GM23338 (cell line): ENCODE measurements at regions not wholly inside any gene's neighbourhood (a gene's known extent, or its start where the extent isn't known, plus 50 kb on each side); places are given as distances from the start of the nearest gene placed in this dataset.

Source experiments
- ATAC-seq: fragments of 200-7000 bp; cut with Tn5 transposase; 3 replicates; pipeline ENCODE4 v1.9.1; 2020
- DNase-seq: peaks from one replicate; pipeline ENCODE4 v3.0.0-alpha.2; 2015; ENCODE audit warnings: low spot score
- H2AFZ ChIP-seq: fragments of 200-600 bp; sonication (generic); 2 replicates; pipeline ENCODE4 v1.8.0; 2016; ENCODE audit warnings: antibody characterized with exemption, mild to moderate bottlenecking, moderate library complexity
- H3F3A ChIP-seq: fragments of 200-600 bp; sonication (generic); replicated peaks from 2 replicates; pipeline ENCODE4 v1.8.0; 2017; ENCODE audit warnings: antibody characterized with exemption, mixed run types, low read depth
- H3K27ac ChIP-seq: fragments of 200-600 bp; sonication (generic); 2 replicates; pipeline ENCODE4 v1.6.1; 2016; ENCODE audit warnings: low read depth
- H3K27me3 ChIP-seq: fragments of 200-600 bp; sonication (generic); 2 replicates; pipeline ENCODE4 v1.8.0; 2016; ENCODE audit warnings: mild to moderate bottlenecking, mixed run types, moderate library complexity; ENCODE audit not compliant: insufficient read depth
- H3K36me3 ChIP-seq: fragments of 200-600 bp; sonication (generic); 2 replicates; pipeline ENCODE4 v1.8.0; 2016; ENCODE audit warnings: mild to moderate bottlenecking; ENCODE audit not compliant: insufficient read depth
- H3K4me1 ChIP-seq: fragments of 200-600 bp; sonication (generic); 2 replicates; pipeline ENCODE4 v1.8.0; 2016; ENCODE audit warnings: mild to moderate bottlenecking, moderate library complexity; ENCODE audit not compliant: insufficient read depth
- H3K4me2 ChIP-seq: fragments of 200-600 bp; sonication (generic); 2 replicates; pipeline ENCODE4 v1.7.1; 2017; ENCODE audit warnings: mixed run types
- H3K4me3 ChIP-seq: fragments of 200-600 bp; sonication (generic); 2 replicates; pipeline ENCODE4 v1.6.1; 2016; ENCODE audit warnings: mixed run types
- H3K79me2 ChIP-seq: fragments of 200-600 bp; sonication (generic); replicated peaks from 2 replicates; pipeline ENCODE4 v1.8.0; 2017; ENCODE audit warnings: mild to moderate bottlenecking; ENCODE audit not compliant: insufficient read depth
- H3K9me2 ChIP-seq: fragments of 200-600 bp; sonication (generic); 2 replicates; pipeline ENCODE4 v1.8.0; 2017; ENCODE audit not compliant: insufficient read depth
- H4K20me1 ChIP-seq: fragments of 200-600 bp; sonication (generic); replicated peaks from 2 replicates; pipeline ENCODE4 v1.8.0; 2017; ENCODE audit warnings: mild to moderate bottlenecking; ENCODE audit not compliant: insufficient read depth
- H3K27ac Mint-ChIP-seq: 2 replicates; pipeline ENCODE4 v1.8.0; 2020; ENCODE audit warnings: inconsistent platforms, mild to moderate bottlenecking, moderate library complexity, mixed read lengths
- H3K27me3 Mint-ChIP-seq: 3 replicates; pipeline ENCODE4 v1.8.0; 2022; ENCODE audit warnings: low read depth, mild to moderate bottlenecking, moderate library complexity, mixed read lengths, inconsistent platforms; ENCODE audit not compliant: insufficient read depth, poor library complexity
- H3K36me3 Mint-ChIP-seq: 3 replicates; pipeline ENCODE4 v1.8.0; 2021; ENCODE audit warnings: low read depth, mild to moderate bottlenecking, inconsistent platforms, moderate library complexity, mixed read lengths
- H3K4me1 Mint-ChIP-seq: 3 replicates; pipeline ENCODE4 v1.8.0; 2020; ENCODE audit warnings: mild to moderate bottlenecking, inconsistent platforms, mixed read lengths
- H3K4me3 Mint-ChIP-seq: 3 replicates; pipeline ENCODE4 v1.8.0; 2021; ENCODE audit warnings: moderate library complexity, mild to moderate bottlenecking, inconsistent platforms, mixed read lengths
- H3K9me3 Mint-ChIP-seq: 3 replicates; pipeline ENCODE4 v1.8.0; 2020; ENCODE audit warnings: moderate library complexity, mild to moderate bottlenecking, inconsistent platforms, mixed read lengths
- CREB1 ChIP-seq: fragments of 250-450 bp; sonication (Bioruptor Pico); IDR thresholded peaks from 2 replicates; pipeline ENCODE4 v1.5.0; 2020; ENCODE audit warnings: low read depth, mild to moderate bottlenecking, moderate library complexity
- EZH2 ChIP-seq: fragments of 200-600 bp; sonication (generic); IDR thresholded peaks from one replicate; pipeline ENCODE4 v1.8.0; 2017; ENCODE audit warnings: antibody characterized with exemption, mild to moderate bottlenecking, low read depth; ENCODE audit not compliant: unreplicated experiment
- EZH2phosphoT487 ChIP-seq: fragments of 200-600 bp; sonication (generic); IDR thresholded peaks from one replicate; pipeline ENCODE4 v1.8.1; 2018; ENCODE audit warnings: antibody characterized with exemption; ENCODE audit not compliant: unreplicated experiment
- NANOG ChIP-seq: IDR thresholded peaks from 2 replicates; pipeline ENCODE4 v1.6.1; 2016; ENCODE audit warnings: antibody characterized with exemption, borderline replicate concordance
- POLR2AphosphoS5 ChIP-seq: IDR thresholded peaks from 2 replicates; pipeline ENCODE4 v1.6.1; 2016; ENCODE audit warnings: antibody characterized with exemption, low read depth
- REST ChIP-seq: IDR thresholded peaks from one replicate; pipeline ENCODE4 v1.6.1; 2018; ENCODE audit warnings: antibody characterized with exemption; ENCODE audit not compliant: unreplicated experiment
- STAT1 ChIP-seq: IDR thresholded peaks from one replicate; pipeline ENCODE4 v1.6.1; 2016; ENCODE audit warnings: antibody characterized with exemption; ENCODE audit not compliant: unreplicated experiment
- ZNF331 ChIP-seq: fragments of 250-450 bp; sonication (Bioruptor Pico); IDR thresholded peaks from 2 replicates; pipeline ENCODE4 v1.5.0; 2020; ENCODE audit warnings: low read depth, mild to moderate bottlenecking, moderate library complexity
- TF ChIP-seq, protein P1 (sequence below): fragments of 250-450 bp; sonication (Bioruptor Pico); IDR thresholded peaks from 2 replicates; pipeline ENCODE4 v1.5.0; 2020; ENCODE audit warnings: mild to moderate bottlenecking, moderate library complexity
- TF ChIP-seq, protein P2 (sequence below): IDR thresholded peaks from 2 replicates; pipeline ENCODE4 v1.6.1; 2016; ENCODE audit warnings: antibody characterized with exemption
- TF ChIP-seq, protein P3 (sequence below), 2 experiments: fragments of 200-600 bp in 1 of 2; sonication (generic) in 1 of 2; conservative IDR thresholded peaks; 2 replicates each; pipeline versions ENCODE4 v1.5.1 to v1.6.1; 2016 to 2017; ENCODE audit warnings: antibody characterized with exemption in 2 of 2, low read depth in 2 of 2, mild to moderate bottlenecking in 2 of 2, moderate library complexity in 1 of 2

GRCh38 chr1:198913667-198914066 lies 274.8 kb downstream of the PTPRC start (continued):
- TF ChIP-seq EZH2phosphoT487 (no peak), STAT1 (no peak)

GRCh38 chr1:198915327-198916231 lies 276.7 kb downstream of the PTPRC start:
- H3K36me3 Mint-ChIP-seq: no peaks in the 10 kb centered on the region
- H3K27ac ChIP-seq: no peak overlapping the region
- TF ChIP-seq EZH2phosphoT487 (no peak), POLR2AphosphoS5 (no peak), REST (no peak), NANOG (no peak), CREB1 (CRISPR knock-in tag) (no peak), STAT1 (no peak), EZH2 (no peak), ZNF331 (CRISPR knock-in tag) (no peak)
- TF ChIP-seq, protein P1, sequence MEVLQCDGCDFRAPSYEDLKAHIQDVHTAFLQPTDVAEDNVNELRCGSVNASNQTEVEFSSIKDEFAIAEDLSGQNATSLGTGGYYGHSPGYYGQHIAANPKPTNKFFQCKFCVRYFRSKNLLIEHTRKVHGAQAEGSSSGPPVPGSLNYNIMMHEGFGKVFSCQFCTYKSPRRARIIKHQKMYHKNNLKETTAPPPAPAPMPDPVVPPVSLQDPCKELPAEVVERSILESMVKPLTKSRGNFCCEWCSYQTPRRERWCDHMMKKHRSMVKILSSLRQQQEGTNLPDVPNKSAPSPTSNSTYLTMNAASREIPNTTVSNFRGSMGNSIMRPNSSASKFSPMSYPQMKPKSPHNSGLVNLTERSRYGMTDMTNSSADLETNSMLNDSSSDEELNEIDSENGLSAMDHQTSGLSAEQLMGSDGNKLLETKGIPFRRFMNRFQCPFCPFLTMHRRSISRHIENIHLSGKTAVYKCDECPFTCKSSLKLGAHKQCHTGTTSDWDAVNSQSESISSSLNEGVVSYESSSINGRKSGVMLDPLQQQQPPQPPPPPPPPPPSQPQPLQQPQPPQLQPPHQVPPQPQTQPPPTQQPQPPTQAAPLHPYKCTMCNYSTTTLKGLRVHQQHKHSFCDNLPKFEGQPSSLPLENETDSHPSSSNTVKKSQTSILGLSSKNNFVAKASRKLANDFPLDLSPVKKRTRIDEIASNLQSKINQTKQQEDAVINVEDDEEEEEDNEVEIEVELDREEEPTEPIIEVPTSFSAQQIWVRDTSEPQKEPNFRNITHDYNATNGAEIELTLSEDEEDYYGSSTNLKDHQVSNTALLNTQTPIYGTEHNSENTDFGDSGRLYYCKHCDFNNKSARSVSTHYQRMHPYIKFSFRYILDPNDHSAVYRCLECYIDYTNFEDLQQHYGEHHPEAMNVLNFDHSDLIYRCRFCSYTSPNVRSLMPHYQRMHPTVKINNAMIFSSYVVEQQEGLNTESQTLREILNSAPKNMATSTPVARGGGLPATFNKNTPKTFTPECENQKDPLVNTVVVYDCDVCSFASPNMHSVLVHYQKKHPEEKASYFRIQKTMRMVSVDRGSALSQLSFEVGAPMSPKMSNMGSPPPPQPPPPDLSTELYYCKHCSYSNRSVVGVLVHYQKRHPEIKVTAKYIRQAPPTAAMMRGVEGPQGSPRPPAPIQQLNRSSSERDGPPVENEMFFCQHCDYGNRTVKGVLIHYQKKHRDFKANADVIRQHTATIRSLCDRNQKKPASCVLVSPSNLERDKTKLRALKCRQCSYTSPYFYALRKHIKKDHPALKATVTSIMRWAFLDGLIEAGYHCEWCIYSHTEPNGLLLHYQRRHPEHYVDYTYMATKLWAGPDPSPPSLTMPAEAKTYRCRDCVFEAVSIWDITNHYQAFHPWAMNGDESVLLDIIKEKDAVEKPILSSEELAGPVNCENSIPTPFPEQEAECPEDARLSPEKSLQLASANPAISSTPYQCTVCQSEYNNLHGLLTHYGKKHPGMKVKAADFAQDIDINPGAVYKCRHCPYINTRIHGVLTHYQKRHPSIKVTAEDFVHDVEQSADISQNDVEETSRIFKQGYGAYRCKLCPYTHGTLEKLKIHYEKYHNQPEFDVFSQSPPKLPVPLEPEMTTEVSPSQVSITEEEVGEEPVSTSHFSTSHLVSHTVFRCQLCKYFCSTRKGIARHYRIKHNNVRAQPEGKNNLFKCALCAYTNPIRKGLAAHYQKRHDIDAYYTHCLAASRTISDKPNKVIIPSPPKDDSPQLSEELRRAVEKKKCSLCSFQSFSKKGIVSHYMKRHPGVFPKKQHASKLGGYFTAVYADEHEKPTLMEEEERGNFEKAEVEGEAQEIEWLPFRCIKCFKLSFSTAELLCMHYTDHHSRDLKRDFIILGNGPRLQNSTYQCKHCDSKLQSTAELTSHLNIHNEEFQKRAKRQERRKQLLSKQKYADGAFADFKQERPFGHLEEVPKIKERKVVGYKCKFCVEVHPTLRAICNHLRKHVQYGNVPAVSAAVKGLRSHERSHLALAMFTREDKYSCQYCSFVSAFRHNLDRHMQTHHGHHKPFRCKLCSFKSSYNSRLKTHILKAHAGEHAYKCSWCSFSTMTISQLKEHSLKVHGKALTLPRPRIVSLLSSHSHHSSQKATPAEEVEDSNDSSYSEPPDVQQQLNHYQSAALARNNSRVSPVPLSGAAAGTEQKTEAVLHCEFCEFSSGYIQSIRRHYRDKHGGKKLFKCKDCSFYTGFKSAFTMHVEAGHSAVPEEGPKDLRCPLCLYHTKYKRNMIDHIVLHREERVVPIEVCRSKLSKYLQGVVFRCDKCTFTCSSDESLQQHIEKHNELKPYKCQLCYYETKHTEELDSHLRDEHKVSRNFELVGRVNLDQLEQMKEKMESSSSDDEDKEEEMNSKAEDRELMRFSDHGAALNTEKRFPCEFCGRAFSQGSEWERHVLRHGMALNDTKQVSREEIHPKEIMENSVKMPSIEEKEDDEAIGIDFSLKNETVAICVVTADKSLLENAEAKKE: no peak
- TF ChIP-seq, protein P2, sequence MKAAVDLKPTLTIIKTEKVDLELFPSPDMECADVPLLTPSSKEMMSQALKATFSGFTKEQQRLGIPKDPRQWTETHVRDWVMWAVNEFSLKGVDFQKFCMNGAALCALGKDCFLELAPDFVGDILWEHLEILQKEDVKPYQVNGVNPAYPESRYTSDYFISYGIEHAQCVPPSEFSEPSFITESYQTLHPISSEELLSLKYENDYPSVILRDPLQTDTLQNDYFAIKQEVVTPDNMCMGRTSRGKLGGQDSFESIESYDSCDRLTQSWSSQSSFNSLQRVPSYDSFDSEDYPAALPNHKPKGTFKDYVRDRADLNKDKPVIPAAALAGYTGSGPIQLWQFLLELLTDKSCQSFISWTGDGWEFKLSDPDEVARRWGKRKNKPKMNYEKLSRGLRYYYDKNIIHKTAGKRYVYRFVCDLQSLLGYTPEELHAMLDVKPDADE: no peak
- TF ChIP-seq, protein P3, sequence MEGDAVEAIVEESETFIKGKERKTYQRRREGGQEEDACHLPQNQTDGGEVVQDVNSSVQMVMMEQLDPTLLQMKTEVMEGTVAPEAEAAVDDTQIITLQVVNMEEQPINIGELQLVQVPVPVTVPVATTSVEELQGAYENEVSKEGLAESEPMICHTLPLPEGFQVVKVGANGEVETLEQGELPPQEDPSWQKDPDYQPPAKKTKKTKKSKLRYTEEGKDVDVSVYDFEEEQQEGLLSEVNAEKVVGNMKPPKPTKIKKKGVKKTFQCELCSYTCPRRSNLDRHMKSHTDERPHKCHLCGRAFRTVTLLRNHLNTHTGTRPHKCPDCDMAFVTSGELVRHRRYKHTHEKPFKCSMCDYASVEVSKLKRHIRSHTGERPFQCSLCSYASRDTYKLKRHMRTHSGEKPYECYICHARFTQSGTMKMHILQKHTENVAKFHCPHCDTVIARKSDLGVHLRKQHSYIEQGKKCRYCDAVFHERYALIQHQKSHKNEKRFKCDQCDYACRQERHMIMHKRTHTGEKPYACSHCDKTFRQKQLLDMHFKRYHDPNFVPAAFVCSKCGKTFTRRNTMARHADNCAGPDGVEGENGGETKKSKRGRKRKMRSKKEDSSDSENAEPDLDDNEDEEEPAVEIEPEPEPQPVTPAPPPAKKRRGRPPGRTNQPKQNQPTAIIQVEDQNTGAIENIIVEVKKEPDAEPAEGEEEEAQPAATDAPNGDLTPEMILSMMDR (conservative IDR thresholded peaks at IDR 0.05; ENCODE audit: low read depth in 2 of 2): no peak

More at GRCh38 chr1:198915327-198916231, 276.7 kb downstream of the PTPRC start:
- Histone ChIP-seq H4K20me1 (no peaks in the 10 kb centered on the region), H3K9me2 (no peaks in the 10 kb centered on the region), H3K79me2 (no peaks in the 10 kb centered on the region), H3K4me2 (no peak overlapping the region), H3F3A (no peaks in the 10 kb centered on the region), H3K27me3 (no peaks in the 10 kb centered on the region), H2AFZ (no peak overlapping the region), H3K4me3 (no peak overlapping the region), H3K4me1 (no peaks in the 10 kb centered on the region), H3K36me3 (no peaks in the 10 kb centered on the region)
- H3K27me3 Mint-ChIP-seq: no peaks in the 10 kb centered on the region
- no peak for ATAC-seq
- H3K4me1 Mint-ChIP-seq: peaks cover 7% of the 10 kb centered on the region; the same call in 2 of the 3 replicates
- no peak for DNase-seq
- H3K27ac Mint-ChIP-seq: no peak overlapping the region
- no peak overlapping the region for H3K4me3 Mint-ChIP-seq
- no peaks in the 10 kb centered on the region for H3K9me3 Mint-ChIP-seq
